ENCODE measurements at regions not wholly inside any gene's neighbourhood (a gene's known extent, or its start where the extent isn't known, plus 50 kb on each side); places are given as distances from the start of the nearest gene placed in this dataset.
A peak's percentile ranks its signal among the peaks of the same experiment; 100 is the strongest.

DNA sequence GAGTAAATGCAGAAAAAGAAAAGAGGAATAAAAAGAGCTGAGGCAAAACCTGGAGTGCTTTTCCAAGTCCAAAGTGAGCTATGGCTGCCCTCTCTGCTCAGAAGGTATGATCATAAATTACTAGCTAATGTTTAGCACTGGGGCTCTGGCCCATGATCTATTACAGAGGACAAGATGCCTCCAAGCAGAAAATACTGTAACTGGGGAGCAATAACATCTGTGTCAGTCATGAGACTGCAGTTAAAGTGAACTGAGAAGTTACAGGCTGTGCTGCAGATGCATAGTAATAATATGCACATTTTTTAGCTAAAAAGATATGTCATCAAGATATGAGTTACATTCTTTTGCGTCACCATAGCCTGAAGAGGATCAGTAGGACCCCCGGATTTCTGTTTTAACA lies 209.4 kb upstream of the RBBP8 start:
- no peak for DNase-seq (ENCODE audit: insufficient read length, low spot score)
- TF ChIP-seq TAF1 (IDR thresholded peaks at IDR 0.05; ENCODE audit: low read depth, low read length) (no peak), POLR2A (IDR thresholded peaks at IDR 0.05; ENCODE audit: low read depth, low read length) (no peak), POU2F2 (IDR thresholded peaks at IDR 0.05; ENCODE audit: low read depth, low read length) (no peak), SPI1 (IDR thresholded peaks at IDR 0.05; ENCODE audit: low read depth, low read length) (no peak), PAX5 (IDR thresholded peaks at IDR 0.05; ENCODE audit: insufficient read depth, low read length, severe bottlenecking) (no peak), POLR2AphosphoS5 (IDR thresholded peaks at IDR 0.05; ENCODE audit: low read depth, low read length) (no peak)
- no peak for FAIRE-seq

DNA sequence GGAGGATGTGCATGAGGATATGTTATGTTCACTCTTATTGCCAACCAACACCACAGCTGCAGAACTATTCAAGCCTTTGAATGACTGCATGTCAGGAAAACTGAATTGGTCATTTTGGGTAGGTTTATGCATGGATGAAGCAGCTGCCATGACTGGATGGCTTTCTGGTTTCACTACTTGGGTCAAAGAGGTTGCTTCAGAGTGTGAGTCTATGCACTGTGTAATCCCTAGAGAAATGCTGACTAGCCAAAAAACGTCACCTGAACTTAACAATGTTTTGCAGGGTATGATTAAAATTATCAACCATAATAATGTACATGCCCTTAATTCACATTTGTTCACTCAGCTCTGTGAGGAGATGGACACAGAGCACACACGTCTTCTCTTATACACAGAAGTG lies 206.7 kb upstream of the RBBP8 start:
- DNase-seq (ENCODE audit: insufficient read length, low spot score) (no peak), FAIRE-seq (peak; percentile 43)
- no peak for TF ChIP-seq POU2F2 (IDR thresholded peaks at IDR 0.05; ENCODE audit: low read depth, low read length)
- no peak for TF ChIP-seq PAX5 (IDR thresholded peaks at IDR 0.05; ENCODE audit: insufficient read depth, low read length, severe bottlenecking)
- no peak for TF ChIP-seq SPI1 (IDR thresholded peaks at IDR 0.05; ENCODE audit: low read depth, low read length)
- TF ChIP-seq TAF1 (IDR thresholded peaks at IDR 0.05; ENCODE audit: low read depth, low read length) = no peak
- no peak for TF ChIP-seq POLR2A (IDR thresholded peaks at IDR 0.05; ENCODE audit: low read depth, low read length)
- TF ChIP-seq POLR2AphosphoS5 (IDR thresholded peaks at IDR 0.05; ENCODE audit: low read depth, low read length) = no peak

DNA sequence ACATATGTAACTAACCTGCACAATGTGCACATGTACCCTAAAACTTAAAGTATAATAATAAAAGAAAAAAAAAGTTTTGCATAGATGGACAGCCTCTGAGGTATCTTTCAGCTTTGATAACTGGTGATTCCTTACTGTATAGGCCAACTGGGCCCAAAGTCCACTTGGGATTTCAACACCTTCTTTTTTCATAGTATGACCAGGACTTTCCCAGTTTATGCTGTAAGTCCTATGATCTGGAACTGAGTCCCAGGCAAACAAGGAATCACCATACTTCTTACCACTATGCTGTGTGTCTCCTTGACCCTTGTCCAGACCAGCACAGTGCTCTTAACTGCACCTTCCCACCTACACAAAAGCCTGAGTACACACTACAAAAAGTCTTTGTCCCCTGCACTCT lies 205.1 kb upstream of the RBBP8 start:
- FAIRE-seq (no peak), DNase-seq (ENCODE audit: insufficient read length, low spot score) (no peak)
- TF ChIP-seq POLR2A (IDR thresholded peaks at IDR 0.05; ENCODE audit: low read depth, low read length) (no peak), PAX5 (IDR thresholded peaks at IDR 0.05; ENCODE audit: insufficient read depth, low read length, severe bottlenecking) (no peak)

DNA sequence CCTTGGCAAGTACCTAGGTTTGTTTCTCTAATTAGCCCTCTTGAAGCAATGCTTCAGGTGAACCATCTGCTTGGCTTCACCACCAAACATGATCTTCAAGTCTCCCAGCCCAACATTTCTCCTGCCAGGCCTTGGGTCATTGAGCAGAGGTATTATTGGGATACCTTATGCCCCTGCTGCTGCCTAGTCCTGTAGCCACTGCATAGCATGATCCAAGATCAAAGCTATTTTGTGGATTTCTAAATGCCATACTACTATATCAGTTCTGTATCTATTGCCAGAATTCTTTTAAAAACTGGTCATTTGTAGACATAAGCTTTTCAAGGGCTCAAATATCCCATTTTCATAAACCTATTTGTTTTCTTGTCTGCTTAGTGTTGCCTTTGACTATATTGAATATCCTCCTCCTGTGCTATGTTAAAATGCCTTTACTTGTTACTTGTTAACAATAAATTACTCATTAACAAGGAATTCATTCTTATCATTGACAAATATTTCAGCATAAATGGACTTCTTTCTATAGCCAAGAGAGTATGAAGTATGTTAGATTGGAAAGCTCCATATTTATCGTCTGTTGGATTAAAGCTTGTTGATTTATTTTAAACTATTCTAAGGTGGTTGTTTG lies 204.5 kb upstream of the RBBP8 start:
- TF ChIP-seq SPI1 (IDR thresholded peaks at IDR 0.05; ENCODE audit: low read depth, low read length) (no peak), PAX5 (IDR thresholded peaks at IDR 0.05; ENCODE audit: insufficient read depth, low read length, severe bottlenecking) (no peak), POLR2AphosphoS5 (IDR thresholded peaks at IDR 0.05; ENCODE audit: low read depth, low read length) (no peak), POLR2A (IDR thresholded peaks at IDR 0.05; ENCODE audit: low read depth, low read length) (no peak), TAF1 (IDR thresholded peaks at IDR 0.05; ENCODE audit: low read depth, low read length) (no peak), POU2F2 (IDR thresholded peaks at IDR 0.05; ENCODE audit: low read depth, low read length) (no peak)
- FAIRE-seq = no peak
- DNase-seq (ENCODE audit: insufficient read length, low spot score) = no peak

DNA sequence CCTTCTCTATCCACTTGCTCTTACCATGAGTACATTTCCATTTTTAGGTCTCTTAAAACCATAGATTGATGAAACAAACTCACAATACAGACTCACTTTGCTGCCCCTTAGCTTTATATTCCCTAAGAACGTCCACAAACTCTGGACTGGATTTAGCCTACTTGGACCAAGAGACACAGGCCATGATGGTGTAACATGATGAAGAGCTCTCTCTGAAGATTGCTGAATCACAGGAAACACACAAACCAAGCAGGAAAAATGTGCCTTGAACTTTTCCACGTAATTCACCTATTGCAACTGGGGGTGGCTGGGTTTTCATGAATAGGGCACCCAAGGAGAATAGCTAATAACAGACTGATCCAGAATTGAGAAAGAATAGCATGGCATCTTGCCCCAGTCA lies 201.7 kb upstream of the RBBP8 start:
- no peak for DNase-seq (ENCODE audit: insufficient read length, low spot score)
- TF ChIP-seq POLR2AphosphoS5 (IDR thresholded peaks at IDR 0.05; ENCODE audit: low read depth, low read length) (no peak), POLR2A (IDR thresholded peaks at IDR 0.05; ENCODE audit: low read depth, low read length) (no peak), TAF1 (IDR thresholded peaks at IDR 0.05; ENCODE audit: low read depth, low read length) (no peak), POU2F2 (IDR thresholded peaks at IDR 0.05; ENCODE audit: low read depth, low read length) (no peak), SPI1 (IDR thresholded peaks at IDR 0.05; ENCODE audit: low read depth, low read length) (no peak)
- no peak for FAIRE-seq

DNA sequence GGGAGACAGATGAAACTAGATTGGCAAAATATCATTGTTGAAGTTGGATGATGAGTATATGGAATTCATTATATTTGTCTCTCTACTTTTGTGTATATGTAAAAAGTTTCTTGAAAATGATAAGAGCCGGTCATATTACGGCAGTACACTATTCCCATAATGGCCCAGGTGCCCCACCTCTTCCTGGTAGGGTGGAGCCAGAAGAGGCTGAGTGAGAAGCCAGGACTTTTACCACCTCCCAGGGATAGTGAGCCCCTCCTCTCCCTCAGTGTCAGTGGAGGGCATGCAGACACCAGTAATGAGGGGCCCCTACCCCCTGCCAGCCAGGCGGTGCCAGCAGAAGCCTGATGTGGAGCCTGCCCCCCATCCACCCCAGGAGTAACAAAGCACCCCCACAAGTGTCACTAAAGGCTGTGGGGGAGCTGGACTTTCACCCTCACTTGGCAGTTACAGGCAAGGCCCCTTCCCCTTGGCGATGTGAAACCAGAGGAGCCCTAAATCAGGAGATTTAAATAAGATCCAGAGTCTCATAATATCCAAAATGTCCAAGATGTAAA lies 198.9 kb upstream of the RBBP8 start:
- TF ChIP-seq PAX5 (IDR thresholded peaks at IDR 0.05; ENCODE audit: insufficient read depth, low read length, severe bottlenecking) = no peak
- no peak for TF ChIP-seq POLR2A (IDR thresholded peaks at IDR 0.05; ENCODE audit: low read depth, low read length)
- TF ChIP-seq POLR2AphosphoS5 (IDR thresholded peaks at IDR 0.05; ENCODE audit: low read depth, low read length) = no peak
- no peak for TF ChIP-seq TAF1 (IDR thresholded peaks at IDR 0.05; ENCODE audit: low read depth, low read length)
- no peak for TF ChIP-seq POU2F2 (IDR thresholded peaks at IDR 0.05; ENCODE audit: low read depth, low read length)
- TF ChIP-seq SPI1 (IDR thresholded peaks at IDR 0.05; ENCODE audit: low read depth, low read length) = no peak
- no peak for FAIRE-seq
- DNase-seq (ENCODE audit: insufficient read length, low spot score) = no peak

DNA sequence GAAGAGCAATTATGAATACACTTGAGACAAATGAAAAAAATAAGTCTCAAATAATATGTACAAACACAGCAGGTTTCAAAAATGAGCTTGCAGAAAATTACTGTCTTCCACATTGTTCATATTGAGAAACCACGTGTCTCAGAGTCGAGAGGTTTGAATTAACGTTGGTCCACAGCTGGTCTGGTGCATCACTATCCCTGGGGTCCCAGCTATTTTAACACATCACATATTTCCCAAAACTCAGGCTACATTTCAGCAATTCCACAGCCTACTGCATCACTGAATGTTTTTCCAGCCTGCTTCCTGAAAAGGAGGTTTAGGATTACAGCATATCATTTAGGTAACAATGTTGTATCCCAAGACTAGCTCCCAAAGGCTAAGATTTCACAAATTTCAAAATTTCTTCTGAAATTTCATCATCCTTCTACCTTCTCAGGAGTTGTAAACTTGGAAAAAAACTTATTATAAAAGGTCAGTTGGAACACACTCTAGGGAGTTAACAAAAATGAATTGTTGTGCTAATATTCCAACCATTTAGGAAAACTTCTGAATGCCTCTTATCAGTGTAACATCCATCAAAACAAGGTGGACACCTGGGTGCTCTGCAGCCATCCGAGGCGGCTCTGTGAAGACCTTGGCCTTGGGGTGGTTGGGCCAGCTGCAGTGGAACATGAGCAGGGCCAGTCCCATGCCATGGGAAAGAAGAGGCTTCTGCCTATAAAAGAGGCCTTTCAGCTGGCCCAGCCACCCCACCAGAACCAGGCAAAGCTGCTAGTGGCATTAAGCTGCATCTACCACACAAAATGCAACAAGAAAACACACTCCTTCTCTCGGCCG lies 198.1 kb upstream of the RBBP8 start:
- no peak for FAIRE-seq
- no peak for DNase-seq (ENCODE audit: insufficient read length, low spot score)

DNA sequence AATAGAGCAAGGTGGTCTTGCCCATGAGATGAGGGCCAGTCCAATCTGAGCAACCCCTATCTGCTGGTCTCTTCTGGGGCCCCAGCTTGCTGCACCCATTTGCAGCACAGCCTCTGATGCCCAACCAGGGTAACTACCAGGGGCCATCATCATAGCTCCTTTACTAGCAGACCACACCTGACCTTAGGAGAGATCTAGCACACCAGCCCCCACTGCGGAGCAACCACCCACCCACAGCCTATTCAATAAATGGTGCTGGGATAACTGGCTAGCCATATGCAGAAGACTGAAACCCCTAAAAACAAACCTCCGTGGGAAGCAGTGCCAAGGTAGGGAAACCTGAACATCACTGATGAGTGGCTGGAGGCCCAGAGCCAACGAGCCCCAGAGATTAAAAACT lies 196.1 kb upstream of the RBBP8 start:
- TF ChIP-seq POLR2AphosphoS5 (IDR thresholded peaks at IDR 0.05; ENCODE audit: low read depth, low read length) = no peak
- no peak for TF ChIP-seq PAX5 (IDR thresholded peaks at IDR 0.05; ENCODE audit: insufficient read depth, low read length, severe bottlenecking)
- no peak for FAIRE-seq

More for the DNA sequence above, 198.1 kb upstream of the RBBP8 start:
- TF ChIP-seq PAX5 (IDR thresholded peaks at IDR 0.05; ENCODE audit: insufficient read depth, low read length, severe bottlenecking) (no peak), TAF1 (IDR thresholded peaks at IDR 0.05; ENCODE audit: low read depth, low read length) (no peak), POLR2A (IDR thresholded peaks at IDR 0.05; ENCODE audit: low read depth, low read length) (no peak), POLR2AphosphoS5 (IDR thresholded peaks at IDR 0.05; ENCODE audit: low read depth, low read length) (no peak), SPI1 (IDR thresholded peaks at IDR 0.05; ENCODE audit: low read depth, low read length) (no peak), POU2F2 (IDR thresholded peaks at IDR 0.05; ENCODE audit: low read depth, low read length) (no peak)

DNA sequence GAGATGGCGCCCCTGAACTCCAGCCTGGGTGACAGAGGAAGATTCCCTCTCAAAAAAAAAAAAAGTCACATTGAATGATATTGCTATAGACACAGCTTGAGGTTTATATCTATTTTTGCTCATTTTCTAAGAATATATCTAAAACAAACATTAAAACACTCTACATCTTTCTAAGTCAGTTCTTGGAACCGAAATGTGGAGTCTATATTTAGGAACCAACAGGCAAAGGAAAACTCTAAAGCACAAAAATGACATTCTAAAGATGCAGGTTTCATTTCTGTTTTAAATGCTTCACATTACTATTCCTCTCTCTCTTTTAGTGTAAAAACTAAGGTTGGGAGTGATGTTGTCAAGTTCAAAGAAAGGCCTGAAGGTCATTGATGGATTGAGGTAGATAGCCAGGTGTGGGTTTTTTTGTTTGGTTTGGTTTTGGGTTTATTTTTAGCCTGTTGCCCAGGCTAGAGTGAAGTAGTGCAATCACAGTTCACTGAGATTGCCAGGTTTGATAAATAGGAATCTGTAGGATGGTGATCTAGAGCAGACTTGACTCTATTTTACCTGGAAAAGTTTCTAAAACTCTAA lies 194.0 kb upstream of the RBBP8 start:
- TF ChIP-seq POLR2A (IDR thresholded peaks at IDR 0.05; ENCODE audit: low read depth, low read length) (no peak), PAX5 (IDR thresholded peaks at IDR 0.05; ENCODE audit: insufficient read depth, low read length, severe bottlenecking) (no peak), POU2F2 (IDR thresholded peaks at IDR 0.05; ENCODE audit: low read depth, low read length) (no peak), SPI1 (IDR thresholded peaks at IDR 0.05; ENCODE audit: low read depth, low read length) (no peak), TAF1 (IDR thresholded peaks at IDR 0.05; ENCODE audit: low read depth, low read length) (no peak), POLR2AphosphoS5 (IDR thresholded peaks at IDR 0.05; ENCODE audit: low read depth, low read length) (no peak)
- FAIRE-seq (no peak), DNase-seq (ENCODE audit: insufficient read length, low spot score) (no peak)

More for the DNA sequence above, 196.1 kb upstream of the RBBP8 start:
- no peak for DNase-seq (ENCODE audit: insufficient read length, low spot score)
